ENCODE measurements at regions not wholly inside any gene's neighbourhood (a gene's known extent, or its start where the extent isn't known, plus 50 kb on each side); places are given as distances from the start of the nearest gene placed in this dataset.

DNA sequence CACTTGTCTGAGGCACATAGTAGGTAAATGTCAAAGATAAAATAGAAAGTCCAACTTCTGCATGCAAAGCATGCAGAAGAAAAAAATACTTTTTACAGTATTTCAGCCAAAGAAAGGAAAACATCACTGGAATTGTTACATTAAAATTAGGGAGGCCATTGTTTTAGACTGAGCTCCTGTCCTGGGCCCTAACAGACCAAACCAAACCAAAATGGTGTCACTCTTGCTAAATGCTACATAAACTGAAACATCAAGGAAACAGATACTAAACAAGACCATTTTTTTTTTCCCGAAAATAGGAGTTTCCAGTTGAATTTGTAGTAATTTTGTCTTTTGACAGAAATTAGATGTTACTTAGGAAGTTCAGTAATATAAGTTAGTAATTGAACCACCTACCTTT lies 508.8 kb downstream of the DSC3 start:
- no peaks in the 10 kb centered on the region for H3K36me3 ChIP-seq (replicated peaks; ENCODE audit: control insufficient read depth, insufficient read depth, low read length)
- H3K27me3 ChIP-seq (ENCODE audit: control insufficient read depth, insufficient read depth, low read length), result no peaks in the 10 kb centered on the region
- no peak for DNase-seq
- no peak overlapping the region for H3K4me3 ChIP-seq (ENCODE audit: insufficient read depth, low read depth, low read length)

DNA sequence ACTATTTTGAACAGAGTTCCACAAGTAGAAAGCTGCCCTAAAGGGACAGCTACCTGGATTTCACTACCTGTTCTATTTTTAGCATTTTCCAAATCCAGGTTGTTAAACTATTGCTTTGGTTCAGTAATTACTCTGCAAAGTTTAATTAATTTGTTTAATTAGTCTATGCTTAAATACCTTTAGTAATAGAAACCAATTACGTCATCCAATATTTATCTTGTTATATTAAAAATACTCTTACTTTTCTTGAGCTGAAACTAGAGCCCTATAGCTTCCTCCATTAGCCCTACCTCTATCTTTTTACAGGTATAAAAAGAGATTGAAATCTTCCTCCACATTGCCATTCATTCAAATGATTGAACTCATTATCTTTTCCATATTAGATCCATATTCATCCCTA lies 514.6 kb downstream of the DSC3 start:
- Histone ChIP-seq H3K36me3 (replicated peaks; ENCODE audit: control insufficient read depth, insufficient read depth, low read length) (no peaks in the 10 kb centered on the region), H3K4me3 (ENCODE audit: insufficient read depth, low read depth, low read length) (no peak overlapping the region), H3K27me3 (ENCODE audit: control insufficient read depth, insufficient read depth, low read length) (no peaks in the 10 kb centered on the region)
- DNase-seq, result no peak

DNA sequence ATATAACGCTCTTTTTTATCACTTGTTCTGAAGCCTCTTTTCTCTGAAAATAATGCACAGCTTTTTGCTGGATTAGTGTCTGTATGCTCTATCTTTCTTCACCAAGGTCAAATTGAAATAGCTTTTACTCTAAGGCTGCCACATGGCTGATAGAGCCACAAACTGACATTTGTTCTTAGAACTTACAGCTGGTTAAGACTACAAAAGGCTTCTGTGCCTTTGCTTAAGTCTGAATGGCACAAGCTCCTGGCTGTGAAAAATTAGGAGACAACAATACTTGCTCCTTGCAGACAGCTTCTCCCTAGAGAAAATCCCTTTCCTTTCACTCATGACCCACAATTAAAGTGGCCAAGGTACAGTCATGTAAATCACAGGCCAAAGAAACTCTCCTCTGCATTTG lies 515.3 kb downstream of the DSC3 start:
- no peaks in the 10 kb centered on the region for H3K27me3 ChIP-seq (ENCODE audit: control insufficient read depth, insufficient read depth, low read length)
- no peak for DNase-seq
- no peaks in the 10 kb centered on the region for H3K36me3 ChIP-seq (replicated peaks; ENCODE audit: control insufficient read depth, insufficient read depth, low read length)
- H3K4me3 ChIP-seq (ENCODE audit: insufficient read depth, low read depth, low read length), result no peak overlapping the region

DNA sequence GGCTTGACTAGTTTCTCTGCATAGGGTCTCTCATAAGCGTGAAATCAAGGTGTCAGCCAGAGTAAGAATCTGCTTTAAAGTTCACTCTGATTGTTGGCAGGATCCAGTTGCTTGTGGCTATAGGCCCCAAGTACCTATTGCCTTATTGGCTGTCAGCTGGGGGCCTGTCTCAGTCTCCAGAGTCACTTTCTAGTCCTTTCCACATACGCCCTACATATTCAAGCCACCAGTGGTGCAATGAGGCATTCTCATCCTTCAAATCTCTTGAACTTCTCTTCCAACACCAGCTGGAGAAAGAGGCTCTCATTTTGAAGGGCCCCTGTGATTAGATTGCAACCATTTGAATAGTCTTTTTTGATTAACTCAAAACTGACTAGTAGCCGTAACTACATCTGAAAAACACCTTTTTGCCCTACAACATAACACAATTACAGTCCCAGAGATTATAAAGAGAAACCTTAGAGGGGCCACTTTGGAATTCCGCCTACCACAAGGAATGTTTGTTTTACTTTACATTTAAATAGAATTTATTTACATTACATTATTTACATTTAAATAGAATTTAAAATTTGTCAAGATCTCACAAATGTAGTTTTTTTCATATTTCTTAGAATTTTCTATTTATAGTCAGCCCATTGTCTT lies 520.1 kb downstream of the DSC3 start:
- Histone ChIP-seq H3K27me3 (ENCODE audit: control insufficient read depth, insufficient read depth, low read length) (no peaks in the 10 kb centered on the region), H3K4me3 (ENCODE audit: insufficient read depth, low read depth, low read length) (no peak overlapping the region), H3K36me3 (replicated peaks; ENCODE audit: control insufficient read depth, insufficient read depth, low read length) (no peaks in the 10 kb centered on the region)
- DNase-seq, result peak; percentile 17

DNA sequence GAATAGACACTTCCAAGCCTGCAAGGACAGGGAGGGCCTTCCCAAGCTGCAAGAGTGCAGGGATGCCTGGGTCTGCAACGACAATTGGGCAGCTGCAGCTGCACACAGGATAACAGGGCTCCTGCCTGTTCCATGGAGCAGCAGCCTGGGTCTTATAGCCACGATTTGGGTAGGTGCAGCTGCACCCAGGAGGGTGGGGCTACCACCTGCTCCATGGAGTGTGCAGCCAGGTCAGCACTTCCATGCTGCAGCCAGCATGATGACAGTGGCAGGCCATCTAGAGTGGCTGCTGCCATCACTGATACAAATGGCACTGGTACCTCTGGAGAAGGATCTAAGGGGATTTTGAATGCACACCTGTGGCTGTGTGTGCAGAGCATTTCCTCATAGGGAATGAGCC lies 528.5 kb downstream of the DSC3 start:
- Histone ChIP-seq H3K36me3 (replicated peaks; ENCODE audit: control insufficient read depth, insufficient read depth, low read length) (no peaks in the 10 kb centered on the region), H3K27me3 (ENCODE audit: control insufficient read depth, insufficient read depth, low read length) (no peaks in the 10 kb centered on the region), H3K4me3 (ENCODE audit: insufficient read depth, low read depth, low read length) (no peak overlapping the region)
- DNase-seq, result no peak

DNA sequence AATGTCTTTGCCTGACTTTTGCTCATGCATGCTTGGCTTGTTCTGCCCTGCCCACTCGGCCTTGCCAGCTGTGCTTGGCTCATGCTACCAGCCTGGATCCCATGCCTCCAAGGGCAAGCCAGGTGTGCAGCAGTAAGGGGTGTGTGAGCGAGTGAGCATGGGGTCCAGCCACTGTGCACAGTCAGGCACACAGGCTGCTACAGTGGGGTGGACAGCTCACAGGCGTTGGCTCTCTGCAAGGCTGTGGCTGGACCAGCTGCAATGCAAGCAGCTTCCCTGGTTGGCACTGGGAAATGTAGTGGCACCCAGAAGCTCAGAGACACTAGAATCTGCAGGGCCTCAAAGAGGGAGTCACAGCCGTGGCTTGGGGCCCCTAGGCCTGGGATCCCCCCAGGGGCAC lies 529.7 kb downstream of the DSC3 start:
- Histone ChIP-seq H3K36me3 (replicated peaks; ENCODE audit: control insufficient read depth, insufficient read depth, low read length) (no peaks in the 10 kb centered on the region), H3K27me3 (ENCODE audit: control insufficient read depth, insufficient read depth, low read length) (no peaks in the 10 kb centered on the region), H3K4me3 (ENCODE audit: insufficient read depth, low read depth, low read length) (no peak overlapping the region)
- DNase-seq, result no peak

DNA sequence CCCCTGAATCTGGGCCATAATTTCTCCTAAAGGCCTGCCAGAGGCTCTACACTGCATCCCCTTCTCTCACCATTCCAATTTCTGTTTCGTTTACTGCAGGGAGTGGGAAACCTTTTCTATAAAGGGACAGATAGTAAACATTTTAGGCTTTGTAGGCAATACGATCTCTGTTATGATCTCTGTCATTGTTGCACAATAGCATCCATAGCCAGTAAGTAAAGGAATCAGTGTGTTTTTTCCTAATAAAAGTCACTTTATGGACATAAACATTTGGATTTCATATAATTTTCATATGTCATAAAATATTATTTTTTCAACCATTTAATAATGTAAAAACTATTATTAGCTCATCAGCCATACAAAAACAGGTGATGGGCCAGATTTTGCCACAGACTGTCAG lies 531.7 kb downstream of the DSC3 start:
- H3K27me3 ChIP-seq (ENCODE audit: control insufficient read depth, insufficient read depth, low read length), result no peaks in the 10 kb centered on the region

DNA sequence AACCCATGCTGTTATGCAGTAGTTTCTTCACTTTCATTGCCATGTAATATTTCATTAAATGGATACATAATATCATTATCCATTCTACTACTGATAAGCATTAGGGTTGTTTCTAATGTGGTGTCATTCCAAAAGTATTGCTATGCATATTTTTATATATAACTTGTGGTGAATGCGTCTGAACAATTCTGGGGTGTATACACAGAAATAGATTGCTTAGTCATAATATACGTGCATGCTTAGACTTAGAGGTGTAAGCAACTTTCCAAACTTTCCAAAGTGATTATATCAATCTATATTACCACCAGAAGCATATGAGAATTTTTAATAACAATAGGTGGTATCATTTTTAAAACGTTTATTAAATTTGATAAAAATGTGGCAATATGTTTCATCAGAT lies 540.9 kb downstream of the DSC3 start:
- DNase-seq, result no peak
- Histone ChIP-seq H3K4me3 (ENCODE audit: insufficient read depth, low read depth, low read length) (no peak overlapping the region), H3K27me3 (ENCODE audit: control insufficient read depth, insufficient read depth, low read length) (no peaks in the 10 kb centered on the region), H3K36me3 (replicated peaks; ENCODE audit: control insufficient read depth, insufficient read depth, low read length) (no peaks in the 10 kb centered on the region)

More for the DNA sequence above, 531.7 kb downstream of the DSC3 start:
- DNase-seq, result no peak
- H3K36me3 ChIP-seq (replicated peaks; ENCODE audit: control insufficient read depth, insufficient read depth, low read length), result no peaks in the 10 kb centered on the region
- no peak overlapping the region for H3K4me3 ChIP-seq (ENCODE audit: insufficient read depth, low read depth, low read length)

DNA sequence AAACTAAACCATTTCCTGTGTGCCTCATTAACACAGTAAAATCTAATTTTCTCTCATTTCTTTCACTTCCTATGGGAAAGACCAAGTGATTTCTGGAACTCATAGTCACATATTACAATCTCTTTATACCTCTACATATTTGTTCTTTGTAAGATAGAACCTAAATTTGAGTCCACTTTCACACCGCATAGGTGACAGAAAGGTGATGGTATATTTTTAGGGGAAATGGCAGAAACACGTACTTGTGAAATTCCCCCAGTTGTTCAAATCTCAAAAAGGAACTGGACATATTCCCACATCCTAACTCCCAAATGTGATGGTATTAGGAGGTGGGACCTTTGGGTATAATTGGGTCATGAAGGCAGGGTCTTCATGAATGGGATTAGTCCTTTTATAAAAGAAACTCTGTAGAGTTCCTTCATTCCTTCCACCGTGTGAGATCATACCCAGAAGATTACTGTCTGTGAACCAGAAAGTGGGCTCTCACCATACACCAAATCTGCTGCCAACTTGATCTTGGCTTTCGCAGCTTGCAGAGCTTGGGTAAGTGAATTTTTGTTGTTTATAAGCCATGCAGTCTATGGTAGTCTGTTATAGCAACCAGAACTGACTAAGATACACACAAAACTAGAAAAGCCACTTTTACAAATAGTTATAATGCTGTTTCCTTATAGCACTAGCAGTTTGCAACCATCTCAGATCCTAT lies 542.1 kb downstream of the DSC3 start:
- H3K4me3 ChIP-seq (ENCODE audit: insufficient read depth, low read depth, low read length), result no peak overlapping the region
- DNase-seq, result no peak
- H3K36me3 ChIP-seq (replicated peaks; ENCODE audit: control insufficient read depth, insufficient read depth, low read length), result no peaks in the 10 kb centered on the region
- H3K27me3 ChIP-seq (ENCODE audit: control insufficient read depth, insufficient read depth, low read length), result no peaks in the 10 kb centered on the region

DNA sequence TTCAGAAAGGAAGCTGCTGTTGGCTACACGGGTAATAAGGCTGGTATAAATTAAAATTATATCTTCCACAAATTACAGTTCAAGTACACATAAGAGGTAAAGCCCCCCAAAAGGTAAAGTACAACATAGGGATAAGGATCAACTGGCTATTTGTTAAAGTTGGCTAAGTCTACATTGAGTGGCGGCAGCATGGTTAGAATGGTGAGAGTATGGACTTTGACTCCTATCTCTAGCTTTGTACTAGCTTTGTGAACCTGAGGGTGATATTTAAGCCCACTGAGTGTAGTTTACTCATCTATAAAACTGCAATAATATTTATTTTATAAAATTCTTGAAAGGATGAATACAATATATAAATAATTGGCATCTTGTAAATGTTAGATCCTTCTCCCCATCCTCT lies 542.8 kb downstream of the DSC3 start:
- Histone ChIP-seq H3K4me3 (ENCODE audit: insufficient read depth, low read depth, low read length) (no peak overlapping the region), H3K36me3 (replicated peaks; ENCODE audit: control insufficient read depth, insufficient read depth, low read length) (no peaks in the 10 kb centered on the region), H3K27me3 (ENCODE audit: control insufficient read depth, insufficient read depth, low read length) (no peaks in the 10 kb centered on the region)
- no peak for DNase-seq

DNA sequence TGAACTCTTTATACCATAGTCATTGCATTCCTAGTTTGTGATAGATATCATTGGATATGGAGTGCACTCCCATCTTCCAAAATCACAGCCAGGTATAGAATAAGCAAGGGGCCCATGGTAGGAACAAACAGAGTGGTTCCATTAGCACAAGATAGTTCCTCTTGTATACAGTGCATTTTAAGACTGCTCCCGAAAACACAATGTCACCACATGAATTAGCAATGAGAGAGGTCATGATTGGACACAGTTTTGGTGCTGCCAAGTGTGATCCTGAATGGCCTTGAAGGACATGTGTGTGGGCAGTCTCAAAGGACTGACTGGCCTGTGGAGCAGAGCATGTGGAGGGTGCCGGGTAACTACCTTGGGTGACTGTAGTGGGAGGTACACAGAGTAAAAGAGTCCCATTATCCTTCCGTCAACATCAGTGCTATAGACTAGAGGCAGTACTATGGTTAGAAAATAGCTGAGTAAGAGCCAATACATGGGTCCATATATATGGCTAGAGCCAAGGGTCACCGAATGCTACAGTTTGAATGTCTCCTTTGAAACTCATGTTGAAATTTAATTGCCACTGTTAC lies 549.9 kb downstream of the DSC3 start:
- Histone ChIP-seq H3K36me3 (replicated peaks; ENCODE audit: control insufficient read depth, insufficient read depth, low read length) (no peaks in the 10 kb centered on the region), H3K27me3 (ENCODE audit: control insufficient read depth, insufficient read depth, low read length) (no peaks in the 10 kb centered on the region), H3K4me3 (ENCODE audit: insufficient read depth, low read depth, low read length) (no peak overlapping the region)
- DNase-seq, result no peak

DNA sequence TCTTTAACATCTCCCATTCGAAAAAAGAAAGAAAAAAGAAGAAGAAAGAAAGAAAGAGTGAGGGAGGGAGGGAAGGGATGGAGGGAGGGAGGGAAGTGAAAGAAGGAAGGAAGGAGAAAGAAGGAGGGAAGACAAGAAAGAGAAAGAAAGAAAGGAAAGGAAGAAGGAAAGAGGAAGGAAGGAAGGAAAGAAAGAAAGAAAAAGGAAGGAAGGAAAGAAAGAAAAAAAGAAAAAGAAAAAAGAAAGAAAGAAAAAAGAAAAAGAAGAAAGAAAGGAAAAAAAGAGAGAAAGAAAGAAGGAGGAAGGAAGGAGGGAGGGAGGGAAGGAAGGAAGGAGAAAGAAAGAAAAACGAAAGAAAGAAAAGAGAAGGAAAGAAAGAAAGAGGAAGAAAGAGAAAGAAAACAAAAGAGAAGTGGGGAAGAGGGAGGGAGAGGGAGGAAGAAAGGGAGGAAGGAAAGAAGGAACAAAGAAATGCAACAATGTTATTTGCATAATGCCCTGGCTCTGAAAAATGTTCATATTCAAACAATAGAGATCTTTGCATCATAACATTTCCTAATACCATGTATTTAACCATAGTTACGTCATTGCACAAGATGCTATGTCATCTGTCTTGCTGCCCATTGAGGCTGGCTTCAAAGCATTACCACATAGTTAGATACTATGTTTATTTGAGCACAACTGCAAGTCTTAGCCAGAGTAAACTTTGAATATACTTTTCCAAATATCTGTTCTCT lies 550.6 kb downstream of the DSC3 start:
- Histone ChIP-seq H3K36me3 (replicated peaks; ENCODE audit: control insufficient read depth, insufficient read depth, low read length) (no peaks in the 10 kb centered on the region), H3K4me3 (ENCODE audit: insufficient read depth, low read depth, low read length) (no peak overlapping the region), H3K27me3 (ENCODE audit: control insufficient read depth, insufficient read depth, low read length) (no peaks in the 10 kb centered on the region)
- DNase-seq, result no peak

DNA sequence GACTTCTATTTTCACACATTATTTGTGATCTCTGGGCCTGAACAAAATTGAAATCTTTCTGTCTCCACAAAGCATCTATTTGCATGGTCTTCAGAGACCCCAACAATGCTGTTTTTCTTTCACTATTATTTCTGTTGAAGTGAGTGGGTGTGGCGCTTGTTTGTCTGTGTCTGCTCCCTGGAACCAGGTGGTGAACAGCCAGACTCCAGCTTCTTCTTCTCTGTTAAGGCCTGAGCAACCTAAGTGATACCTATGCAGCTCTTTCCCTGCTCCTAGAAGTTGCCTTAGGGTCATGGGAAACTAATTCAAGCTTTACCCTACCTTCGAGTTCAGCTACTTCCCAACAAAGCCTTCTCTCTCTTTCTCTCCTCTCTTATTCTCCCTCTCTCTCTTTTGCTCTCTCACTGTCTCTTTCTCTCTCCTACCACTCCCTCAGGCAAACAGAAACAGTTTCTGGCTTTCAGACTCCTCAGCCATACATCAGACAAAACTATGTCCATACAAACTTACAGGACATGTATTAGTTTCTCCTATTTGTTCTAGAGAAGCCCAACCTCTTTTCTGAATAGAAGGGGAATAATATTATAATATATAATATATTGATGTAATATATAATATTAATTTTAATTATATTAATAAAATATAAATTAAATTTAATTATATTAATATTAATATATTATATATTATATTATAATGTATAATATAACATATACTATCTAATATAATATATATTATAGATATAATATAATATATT lies 552.5 kb downstream of the DSC3 start:
- Histone ChIP-seq H3K27me3 (ENCODE audit: control insufficient read depth, insufficient read depth, low read length) (no peaks in the 10 kb centered on the region), H3K36me3 (replicated peaks; ENCODE audit: control insufficient read depth, insufficient read depth, low read length) (no peaks in the 10 kb centered on the region), H3K4me3 (ENCODE audit: insufficient read depth, low read depth, low read length) (no peak overlapping the region)
- DNase-seq, result no peak

DNA sequence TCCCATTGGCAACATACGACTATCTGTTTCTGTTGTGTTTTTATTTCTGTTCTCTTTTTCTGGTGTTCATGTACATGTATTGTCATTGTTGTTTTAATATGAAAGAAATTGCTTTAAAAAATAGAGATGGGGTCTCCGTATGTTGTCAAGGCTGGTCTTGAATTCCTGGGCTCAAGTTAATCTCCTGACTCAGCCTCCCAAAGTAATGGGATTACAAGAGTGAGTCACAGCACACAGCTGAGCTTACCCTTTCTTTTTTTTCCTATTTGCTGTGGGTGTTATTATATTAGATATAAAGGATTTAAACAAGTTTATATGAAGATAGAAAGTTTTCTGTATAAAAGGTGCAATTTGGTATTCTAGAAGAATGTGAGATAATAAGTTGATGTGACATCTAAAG lies 554.6 kb downstream of the DSC3 start:
- DNase-seq, result no peak
- H3K27me3 ChIP-seq (ENCODE audit: control insufficient read depth, insufficient read depth, low read length), result no peaks in the 10 kb centered on the region
- no peak overlapping the region for H3K4me3 ChIP-seq (ENCODE audit: insufficient read depth, low read depth, low read length)
- H3K36me3 ChIP-seq (replicated peaks; ENCODE audit: control insufficient read depth, insufficient read depth, low read length), result no peaks in the 10 kb centered on the region

Data from H7 (cell line).